ENCODE measurements at regions not wholly inside any gene's neighbourhood (a gene's known extent, or its start where the extent isn't known, plus 50 kb on each side); places are given as distances from the start of the nearest gene placed in this dataset.
"Not testable (repeated sequence)": the region's sequence is repeated elsewhere in the genome, so short reads cannot be mapped to it uniquely, and the experiment has no call there.

- no peak for ATAC-seq
Measured at GRCh38 chr14:66017927-66018326, 468.2 kb upstream of the CCDC196 start.

GRCh38 chr14:66022526-66022925 lies 463.6 kb upstream of the CCDC196 start:
- H3K27ac ChIP-seq (ENCODE audit: low read length): no peak overlapping the region
- H3K36me3 ChIP-seq (ENCODE audit: control insufficient read depth, insufficient read depth, low read length): no peaks in the 10 kb centered on the region
- no peak overlapping the region for H3K4me3 ChIP-seq (ENCODE audit: low read length)
- H3K27me3 ChIP-seq (ENCODE audit: control insufficient read depth, insufficient read depth, low read length): no peaks in the 10 kb centered on the region
- Mint-ChIP-seq H3K4me3 (no peak overlapping the region), H3K9me3 (no peaks in the 10 kb centered on the region), H3K27me3 (ENCODE audit: low read depth in 2 of 2) (peaks cover 2 to 3% of the 10 kb centered on the region in 2 donors), H3K36me3 (no peaks in the 10 kb centered on the region), H3K4me1 (no peaks in the 10 kb centered on the region), H3K27ac (no peak overlapping the region)
- WGBS (ENCODE audit: insufficient coverage): 93% methylated on average over 8 of the region's 8 CpGs
- TF ChIP-seq CTCF (IDR thresholded peaks at IDR 0.05): no peak
- no peaks in the 10 kb centered on the region for H3K9me3 ChIP-seq (ENCODE audit: control insufficient read depth, insufficient read depth, low read length)
- intact Hi-C loops (cut with micrococcal nuclease): no loop called here
- ATAC-seq: no peak
- H3K4me1 ChIP-seq (ENCODE audit: control insufficient read depth, insufficient read depth, low read length): no peaks in the 10 kb centered on the region
- no peak for DNase-seq

More at GRCh38 chr14:66017927-66018326, 468.2 kb upstream of the CCDC196 start:
- Histone ChIP-seq H3K36me3 (ENCODE audit: control insufficient read depth, insufficient read depth, low read length) (no peaks in the 10 kb centered on the region), H3K27ac (ENCODE audit: low read length) (no peak overlapping the region), H3K4me1 (ENCODE audit: control insufficient read depth, insufficient read depth, low read length) (no peaks in the 10 kb centered on the region), H3K27me3 (ENCODE audit: control insufficient read depth, insufficient read depth, low read length) (no peaks in the 10 kb centered on the region), H3K4me3 (ENCODE audit: low read length) (no peak overlapping the region), H3K9me3 (ENCODE audit: control insufficient read depth, insufficient read depth, low read length) (no peaks in the 10 kb centered on the region)
- Mint-ChIP-seq H3K4me1 (no peaks in the 10 kb centered on the region), H3K4me3 (no peak overlapping the region), H3K9me3 (peaks cover 2 to 3% of the 10 kb centered on the region in 2 donors), H3K27me3 (ENCODE audit: low read depth in 2 of 2) (peaks cover 13 to 19% of the 10 kb centered on the region in 2 donors), H3K27ac (no peak overlapping the region), H3K36me3 (no peaks in the 10 kb centered on the region)
- 100% methylated on average over 1 of the region's 1 CpG for WGBS (ENCODE audit: insufficient coverage)
- no peak for TF ChIP-seq CTCF (IDR thresholded peaks at IDR 0.05)
- intact Hi-C loops (cut with micrococcal nuclease): no loop called here
- no peak for DNase-seq

- Mint-ChIP-seq H3K27me3 (ENCODE audit: low read depth in 2 of 2) (peaks cover 6 to 13% of the 10 kb centered on the region in 2 donors), H3K4me1 (no peaks in the 10 kb centered on the region), H3K4me3 (no peak overlapping the region), H3K27ac (no peak overlapping the region), H3K9me3 (peaks cover 3 to 6% of the 10 kb centered on the region in 2 donors), H3K36me3 (no peaks in the 10 kb centered on the region)
- intact Hi-C loops (cut with micrococcal nuclease): loop anchor here (5.0 kb wide), 1 partner anchor 388 kb away; no protein-coding TSS in a partner anchor
- no peaks in the 10 kb centered on the region for H3K9me3 ChIP-seq (ENCODE audit: control insufficient read depth, insufficient read depth, low read length)
- H3K27me3 ChIP-seq (ENCODE audit: control insufficient read depth, insufficient read depth, low read length): no peaks in the 10 kb centered on the region
- H3K27ac ChIP-seq (ENCODE audit: low read length): no peak overlapping the region
- no peaks in the 10 kb centered on the region for H3K36me3 ChIP-seq (ENCODE audit: control insufficient read depth, insufficient read depth, low read length)
- H3K4me1 ChIP-seq (ENCODE audit: control insufficient read depth, insufficient read depth, low read length): no peaks in the 10 kb centered on the region
- H3K4me3 ChIP-seq (ENCODE audit: low read length): no peak overlapping the region
- 94% methylated on average over 4 of the region's 5 CpGs for WGBS (ENCODE audit: insufficient coverage)
- ATAC-seq: no peak
- DNase-seq: no peak
- TF ChIP-seq CTCF (IDR thresholded peaks at IDR 0.05): no peak
Measured at GRCh38 chr14:66025779-66026178, 460.4 kb upstream of the CCDC196 start.

- DNase-seq; H3K9me3 ChIP-seq (ENCODE audit: control insufficient read depth, insufficient read depth, low read length); H3K4me1 Mint-ChIP-seq; H3K36me3 Mint-ChIP-seq; H3K27ac ChIP-seq (ENCODE audit: low read length); H3K27ac Mint-ChIP-seq; H3K4me3 ChIP-seq (ENCODE audit: low read length); H3K27me3 ChIP-seq (ENCODE audit: control insufficient read depth, insufficient read depth, low read length); H3K9me3 Mint-ChIP-seq; ATAC-seq; H3K36me3 ChIP-seq (ENCODE audit: control insufficient read depth, insufficient read depth, low read length); H3K4me3 Mint-ChIP-seq; H3K4me1 ChIP-seq (ENCODE audit: control insufficient read depth, insufficient read depth, low read length); intact Hi-C loops (cut with micrococcal nuclease): not testable (repeated sequence)
- H3K27me3 Mint-ChIP-seq (ENCODE audit: low read depth in 2 of 2): peaks cover 13 to 22% of the 10 kb centered on the region in 2 donors
- 93% methylated on average over 12 of the region's 12 CpGs for WGBS (ENCODE audit: insufficient coverage)
Measured at GRCh38 chr14:66031981-66032380, 454.2 kb upstream of the CCDC196 start.

Data from natural killer cell (primary cell).